ENCODE measurements at regions not wholly inside any gene's neighbourhood (a gene's known extent, or its start where the extent isn't known, plus 50 kb on each side); places are given as distances from the start of the nearest gene placed in this dataset.

DNA sequence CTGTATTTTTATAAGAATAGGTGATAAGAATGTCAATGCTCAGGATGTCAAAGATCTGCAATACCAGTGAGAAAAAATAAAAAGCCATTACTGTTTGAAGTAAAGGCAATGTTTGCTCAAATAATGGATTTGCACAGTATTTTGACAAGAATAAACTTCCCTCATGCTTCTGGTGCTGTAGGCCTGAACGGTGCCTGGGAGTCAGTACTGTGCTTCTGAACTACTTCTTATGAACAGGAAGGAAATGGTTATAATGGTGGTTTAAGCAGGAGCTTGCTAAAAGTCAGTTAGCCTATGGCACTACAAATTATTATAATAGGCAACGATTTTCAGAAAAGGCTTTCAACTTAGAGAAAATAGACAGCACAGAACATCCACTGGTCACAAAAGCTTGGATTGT lies 548.3 kb upstream of the CDH18 start:
- no peaks in the 10 kb centered on the region for H3K4me1 ChIP-seq (ENCODE audit: insufficient read depth, low read length)
- ChIA-PET CTCF (ENCODE audit: low intra/inter-chr PET ratio, low total read pairs) (no interaction called here), POLR2A (no interaction called here)
- H2AFZ ChIP-seq (ENCODE audit: low read length) = no peak overlapping the region
- intact Hi-C loops (cut with micrococcal nuclease; ENCODE audit: unreplicated experiment) (no loop called here), in situ Hi-C loops (cut with HindIII; ENCODE audit: extremely low pct_ligation_motif_present, low pct_unique_long_range_greater_than_20kb) (no loop called here)
- TF ChIP-seq ZNF776 (CRISPR knock-in tag; IDR thresholded peaks at IDR 0.05) (no peak), ZNF788 (CRISPR knock-in tag; IDR thresholded peaks at IDR 0.05; ENCODE audit: borderline replicate concordance) (no peak), ZNF839 (CRISPR knock-in tag; IDR thresholded peaks at IDR 0.05; ENCODE audit: borderline replicate concordance) (no peak), TBX3 (IDR thresholded peaks at IDR 0.05; ENCODE audit: borderline replicate concordance) (no peak), FOXJ3 (CRISPR knock-in tag; IDR thresholded peaks at IDR 0.05; ENCODE audit: borderline replicate concordance) (no peak), ZNF766 (CRISPR knock-in tag; IDR thresholded peaks at IDR 0.05; ENCODE audit: borderline replicate concordance) (no peak), POLR2AphosphoS5 (IDR thresholded peaks at IDR 0.05; ENCODE audit: low read depth, low read length) (no peak), TP53 (CRISPR knock-in tag; conservative IDR thresholded peaks at IDR 0.05) (no peak), ZNF761 (CRISPR knock-in tag; conservative IDR thresholded peaks at IDR 0.05) (no peak)
- TF ChIP-seq, protein P1, sequence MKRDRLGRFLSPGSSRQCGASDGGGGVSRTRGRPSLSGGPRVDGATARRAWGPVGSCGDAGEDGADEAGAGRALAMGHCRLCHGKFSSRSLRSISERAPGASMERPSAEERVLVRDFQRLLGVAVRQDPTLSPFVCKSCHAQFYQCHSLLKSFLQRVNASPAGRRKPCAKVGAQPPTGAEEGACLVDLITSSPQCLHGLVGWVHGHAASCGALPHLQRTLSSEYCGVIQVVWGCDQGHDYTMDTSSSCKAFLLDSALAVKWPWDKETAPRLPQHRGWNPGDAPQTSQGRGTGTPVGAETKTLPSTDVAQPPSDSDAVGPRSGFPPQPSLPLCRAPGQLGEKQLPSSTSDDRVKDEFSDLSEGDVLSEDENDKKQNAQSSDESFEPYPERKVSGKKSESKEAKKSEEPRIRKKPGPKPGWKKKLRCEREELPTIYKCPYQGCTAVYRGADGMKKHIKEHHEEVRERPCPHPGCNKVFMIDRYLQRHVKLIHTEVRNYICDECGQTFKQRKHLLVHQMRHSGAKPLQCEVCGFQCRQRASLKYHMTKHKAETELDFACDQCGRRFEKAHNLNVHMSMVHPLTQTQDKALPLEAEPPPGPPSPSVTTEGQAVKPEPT (CRISPR knock-in tag; IDR thresholded peaks at IDR 0.05; ENCODE audit: low read depth) = no peak
- TF ChIP-seq, protein P2, sequence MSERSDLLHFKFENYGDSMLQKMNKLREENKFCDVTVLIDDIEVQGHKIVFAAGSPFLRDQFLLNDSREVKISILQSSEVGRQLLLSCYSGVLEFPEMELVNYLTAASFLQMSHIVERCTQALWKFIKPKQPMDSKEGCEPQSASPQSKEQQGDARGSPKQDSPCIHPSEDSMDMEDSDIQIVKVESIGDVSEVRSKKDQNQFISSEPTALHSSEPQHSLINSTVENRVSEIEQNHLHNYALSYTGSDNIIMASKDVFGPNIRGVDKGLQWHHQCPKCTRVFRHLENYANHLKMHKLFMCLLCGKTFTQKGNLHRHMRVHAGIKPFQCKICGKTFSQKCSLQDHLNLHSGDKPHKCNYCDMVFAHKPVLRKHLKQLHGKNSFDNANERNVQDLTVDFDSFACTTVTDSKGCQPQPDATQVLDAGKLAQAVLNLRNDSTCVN (CRISPR knock-in tag; IDR thresholded peaks at IDR 0.05; ENCODE audit: borderline replicate concordance) = no peak
- TF ChIP-seq, protein P3, sequence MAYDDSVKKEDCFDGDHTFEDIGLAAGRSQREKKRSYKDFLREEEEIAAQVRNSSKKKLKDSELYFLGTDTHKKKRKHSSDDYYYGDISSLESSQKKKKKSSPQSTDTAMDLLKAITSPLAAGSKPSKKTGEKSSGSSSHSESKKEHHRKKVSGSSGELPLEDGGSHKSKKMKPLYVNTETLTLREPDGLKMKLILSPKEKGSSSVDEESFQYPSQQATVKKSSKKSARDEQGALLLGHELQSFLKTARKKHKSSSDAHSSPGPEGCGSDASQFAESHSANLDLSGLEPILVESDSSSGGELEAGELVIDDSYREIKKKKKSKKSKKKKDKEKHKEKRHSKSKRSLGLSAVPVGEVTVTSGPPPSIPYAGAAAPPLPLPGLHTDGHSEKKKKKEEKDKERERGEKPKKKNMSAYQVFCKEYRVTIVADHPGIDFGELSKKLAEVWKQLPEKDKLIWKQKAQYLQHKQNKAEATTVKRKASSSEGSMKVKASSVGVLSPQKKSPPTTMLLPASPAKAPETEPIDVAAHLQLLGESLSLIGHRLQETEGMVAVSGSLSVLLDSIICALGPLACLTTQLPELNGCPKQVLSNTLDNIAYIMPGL (CRISPR knock-in tag; IDR thresholded peaks at IDR 0.05; ENCODE audit: borderline replicate concordance in 1 of 2, low read depth in 1 of 2) = no peak
- H3K4me3 ChIP-seq (replicated peaks in 1 of 3; ENCODE audit: insufficient read depth in 1 of 3, low read depth in 2 of 3, low read length in 3 of 3) = no peak overlapping the region
- H3K79me2 ChIP-seq (ENCODE audit: insufficient read depth, low read length) = no peaks in the 10 kb centered on the region
- no peak overlapping the region for H3K9ac ChIP-seq (ENCODE audit: insufficient read depth, low read depth, low read length)
- H3K9me3 ChIP-seq (ENCODE audit: low read length) = 0 out of 2 replicates have a peak, but pooled peaks cover 6% of the 10 kb centered on the region
- DNase-seq (ENCODE audit: low spot score) = no peak
- H3K27me3 ChIP-seq (ENCODE audit: control insufficient read depth in 1 of 2, insufficient read depth in 2 of 2, low read length in 2 of 2) = no peaks in the 10 kb centered on the region
- no TSS peak for BruUV-seq (replicated peaks)
- no peaks in the 10 kb centered on the region for H4K20me1 ChIP-seq (ENCODE audit: insufficient read depth, low read length)
- ATAC-seq = no peak
- no peak overlapping the region for H3K4me2 ChIP-seq (ENCODE audit: low read depth, low read length)
- H3K36me3 ChIP-seq (replicated peaks in 1 of 2; ENCODE audit: control insufficient read depth in 1 of 2, insufficient read depth in 2 of 2, low read length in 2 of 2) = no peaks in the 10 kb centered on the region
- H3K27ac ChIP-seq (ENCODE audit: extremely low read length, insufficient read depth, low read length) = no peak overlapping the region
- no peak for FAIRE-seq
- 0% methylated on average over 2 of the region's 2 CpGs for WGBS (ENCODE audit: low lambda C conversion rate)
